Stomach smooth muscle (tissue), 2 donors: ENCODE measurements at regions not wholly inside any gene's neighbourhood (a gene's known extent, or its start where the extent isn't known, plus 50 kb on each side); places are given as distances from the start of the nearest gene placed in this dataset.

Experiments used
- H3K27ac ChIP-seq: one replicate; pipeline ENCODE4 v1.7.0; 2013; ENCODE audit warnings: mild to moderate bottlenecking, low read length, inconsistent platforms
- H3K27me3 ChIP-seq, 2 donors: one replicate each; pipeline ENCODE4 v1.7.0; 2013; ENCODE audit warnings: low read length in 2 of 2; ENCODE audit not compliant: insufficient read depth in 2 of 2, control insufficient read depth in 1 of 2
- H3K36me3 ChIP-seq, 2 donors: one replicate each; pipeline ENCODE4 v1.7.0; 2013; ENCODE audit warnings: low read length in 2 of 2; ENCODE audit not compliant: control insufficient read depth in 2 of 2, insufficient read depth in 2 of 2
- H3K4me1 ChIP-seq: one replicate; pipeline ENCODE4 v1.7.0; 2013; ENCODE audit warnings: low read length; ENCODE audit not compliant: control insufficient read depth, insufficient read depth
- H3K4me3 ChIP-seq, 2 donors: one replicate each; pipeline ENCODE4 v1.7.0; 2013; ENCODE audit warnings: low read length in 2 of 2
- H3K9ac ChIP-seq, 2 donors: one replicate each; pipeline ENCODE4 v1.7.0; 2013; ENCODE audit warnings: low read length in 2 of 2, mild to moderate bottlenecking in 1 of 2
- H3K9me3 ChIP-seq, 2 donors: one replicate each; pipeline ENCODE4 v1.7.0; 2013; ENCODE audit warnings: low read length in 2 of 2; ENCODE audit not compliant: control insufficient read depth in 2 of 2
- donor health status: healthy.
- donor health status: Pancreatic carcinoma.

DNA sequence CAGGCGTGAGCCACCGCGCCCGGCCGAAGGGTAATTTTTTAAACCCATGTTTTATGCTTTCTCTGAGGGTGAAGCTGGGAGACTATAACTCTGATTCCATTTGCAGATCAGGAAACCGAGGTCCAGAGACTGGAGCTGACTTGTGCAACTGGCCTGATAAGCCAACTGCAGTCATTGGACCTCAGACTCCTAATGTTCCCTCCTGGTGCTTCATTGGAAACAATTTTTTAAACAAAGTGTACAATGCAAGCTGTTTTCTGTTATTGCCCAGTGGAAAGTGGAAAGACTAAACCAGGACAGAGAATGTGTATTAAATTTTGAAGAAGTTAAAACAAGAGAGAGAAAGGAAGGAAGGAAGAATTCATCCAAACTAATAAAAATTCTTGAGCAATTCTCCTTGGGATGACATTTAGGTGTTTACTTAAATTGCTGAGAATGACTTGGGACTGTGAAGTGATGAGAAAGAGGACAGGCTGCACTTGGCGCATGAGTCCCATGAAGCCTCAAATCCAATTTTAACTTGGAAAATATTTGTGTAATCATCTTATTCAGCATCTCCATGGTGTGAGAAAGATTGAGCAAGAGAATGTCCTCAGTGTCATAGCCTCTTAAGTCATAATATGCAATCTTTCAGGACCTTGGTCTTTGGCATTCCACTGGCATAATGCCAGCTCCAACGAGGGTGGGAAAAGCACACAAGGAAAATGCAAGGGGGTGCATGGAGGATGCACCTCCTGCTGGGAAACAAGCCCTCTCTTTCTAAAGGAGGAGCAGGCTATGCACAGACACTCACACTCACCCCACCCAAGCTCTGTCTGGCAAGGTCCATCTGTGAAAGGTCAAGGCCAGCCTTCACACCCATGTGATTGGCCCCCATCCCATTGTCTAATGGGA lies 342.0 kb downstream of the SIPA1L2 start:
- H3K27me3 ChIP-seq: no peaks in the 10 kb centered on the region
- no peak overlapping the region for H3K27ac ChIP-seq
- H3K9me3 ChIP-seq: no peaks in the 10 kb centered on the region

DNA sequence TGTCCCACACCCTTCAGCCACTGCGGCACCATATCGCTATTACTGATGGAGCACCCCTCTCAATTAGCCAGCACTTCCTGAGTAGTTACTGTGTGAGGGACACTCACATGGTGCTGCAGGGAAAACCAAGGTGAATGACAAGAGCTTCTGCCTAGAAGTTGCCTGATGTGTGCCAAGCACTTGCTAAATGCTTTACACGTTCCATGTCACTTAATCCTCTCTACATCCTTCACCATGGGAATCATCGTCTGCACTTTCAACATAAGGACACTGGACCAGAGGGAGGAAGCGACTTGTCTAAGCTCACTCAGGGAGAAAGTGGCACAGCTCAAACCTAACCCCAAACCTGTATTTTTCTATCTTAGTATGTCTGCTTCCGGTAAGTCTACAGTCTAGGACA lies 344.8 kb downstream of the SIPA1L2 start:
- H3K9ac ChIP-seq: no peak overlapping the region
- no peak overlapping the region for H3K4me3 ChIP-seq
- H3K36me3 ChIP-seq: no peaks in the 10 kb centered on the region
- H3K9me3 ChIP-seq: no peaks in the 10 kb centered on the region
- no peaks in the 10 kb centered on the region for H3K4me1 ChIP-seq
- no peaks in the 10 kb centered on the region for H3K27me3 ChIP-seq
- H3K27ac ChIP-seq: no peak overlapping the region

More for the DNA sequence above, 342.0 kb downstream of the SIPA1L2 start:
- no peak overlapping the region for H3K4me3 ChIP-seq
- H3K9ac ChIP-seq: no peak overlapping the region
- H3K4me1 ChIP-seq: no peaks in the 10 kb centered on the region
- H3K36me3 ChIP-seq: no peaks in the 10 kb centered on the region

GRCh38 chr1:232283864-232284263 lies 346.1 kb downstream of the SIPA1L2 start:
- H3K4me3 ChIP-seq: no peak overlapping the region
- H3K36me3 ChIP-seq: no peaks in the 10 kb centered on the region
- no peak overlapping the region for H3K27ac ChIP-seq
- H3K27me3 ChIP-seq: no peaks in the 10 kb centered on the region
- H3K4me1 ChIP-seq: no peaks in the 10 kb centered on the region
- H3K9ac ChIP-seq: no peak overlapping the region
- H3K9me3 ChIP-seq: no peaks in the 10 kb centered on the region

DNA sequence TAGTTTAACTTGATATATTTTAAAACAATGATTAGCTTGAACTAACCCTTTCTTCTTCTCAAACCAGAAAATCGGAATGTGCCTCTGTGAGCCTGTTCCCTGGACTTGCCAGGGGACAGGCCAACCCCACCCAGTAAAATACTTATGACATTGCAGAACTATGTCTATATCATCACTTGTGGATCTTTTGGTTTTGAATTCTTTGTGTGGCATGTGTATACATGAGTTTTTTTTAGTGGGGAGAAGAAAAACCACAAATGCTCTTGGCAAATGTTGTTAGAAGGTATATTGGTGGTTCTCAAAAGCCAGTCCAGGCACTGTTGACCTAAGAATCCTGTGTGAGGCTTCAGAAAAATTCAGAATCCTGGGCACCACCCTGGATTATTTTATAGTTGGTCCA lies 347.4 kb downstream of the SIPA1L2 start:
- H3K36me3 ChIP-seq: no peaks in the 10 kb centered on the region
- H3K4me1 ChIP-seq: no peaks in the 10 kb centered on the region
- H3K4me3 ChIP-seq: no peak overlapping the region
- H3K9ac ChIP-seq: no peak overlapping the region
- H3K27ac ChIP-seq: no peak overlapping the region
- H3K27me3 ChIP-seq: no peaks in the 10 kb centered on the region
- no peaks in the 10 kb centered on the region for H3K9me3 ChIP-seq

GRCh38 chr1:232280910-232281309 lies 349.0 kb downstream of the SIPA1L2 start:
- Histone ChIP-seq H3K9me3 (no peaks in the 10 kb centered on the region), H3K4me3 (no peak overlapping the region), H3K4me1 (no peaks in the 10 kb centered on the region), H3K36me3 (no peaks in the 10 kb centered on the region), H3K9ac (no peak overlapping the region), H3K27ac (no peak overlapping the region), H3K27me3 (no peaks in the 10 kb centered on the region)

- H3K27ac ChIP-seq: no peak overlapping the region
- no peaks in the 10 kb centered on the region for H3K27me3 ChIP-seq
- no peak overlapping the region for H3K4me3 ChIP-seq
- H3K9ac ChIP-seq: no peak overlapping the region
- H3K36me3 ChIP-seq: no peaks in the 10 kb centered on the region
- no peaks in the 10 kb centered on the region for H3K4me1 ChIP-seq
- H3K9me3 ChIP-seq: no peaks in the 10 kb centered on the region
These were observed 350.0 kb downstream of the SIPA1L2 start for GRCh38 chr1:232279909-232280400.

DNA sequence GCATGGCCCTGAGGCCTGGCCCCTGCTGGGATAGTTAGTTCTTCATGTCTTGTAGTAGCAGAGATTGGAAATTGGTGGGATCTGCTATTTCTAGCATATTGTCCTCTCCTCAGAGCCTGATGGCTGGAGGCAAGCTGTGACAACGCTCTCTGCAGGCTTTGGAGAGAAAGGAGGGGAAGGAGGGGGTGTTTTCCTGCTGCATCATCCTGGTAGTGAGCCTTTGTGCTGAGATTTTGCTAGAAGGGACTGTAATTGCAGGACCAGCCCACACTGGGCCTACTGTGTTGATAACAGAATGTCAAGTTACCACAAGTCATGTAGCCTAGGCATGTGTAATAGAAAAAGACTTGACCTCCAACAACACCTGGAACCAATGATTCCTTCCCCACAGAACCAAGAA lies 351.0 kb downstream of the SIPA1L2 start:
- no peaks in the 10 kb centered on the region for H3K9me3 ChIP-seq
- H3K4me1 ChIP-seq: no peaks in the 10 kb centered on the region
- H3K27me3 ChIP-seq: no peaks in the 10 kb centered on the region
- H3K4me3 ChIP-seq: no peak overlapping the region
- H3K27ac ChIP-seq: no peak overlapping the region
- H3K36me3 ChIP-seq: no peaks in the 10 kb centered on the region
- no peak overlapping the region for H3K9ac ChIP-seq

DNA sequence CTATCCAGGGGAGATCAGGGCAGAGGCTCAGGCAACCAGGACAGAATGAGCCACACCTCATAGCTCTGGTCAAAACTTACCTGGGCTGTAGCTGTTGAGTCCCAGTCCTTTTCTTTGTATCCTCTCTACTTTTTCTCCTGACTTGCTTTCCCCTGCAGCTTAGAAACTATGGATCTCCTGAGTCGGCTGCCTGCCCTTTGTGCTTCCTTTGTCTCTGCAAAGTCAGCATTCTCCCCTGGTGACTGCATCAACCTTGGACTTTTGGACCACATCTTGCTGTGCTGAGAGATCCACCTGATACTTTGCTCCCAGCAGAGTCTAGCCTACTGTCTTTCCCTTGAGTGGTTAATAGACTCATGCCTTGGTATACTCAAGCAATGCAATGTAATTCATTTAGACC lies 353.3 kb downstream of the SIPA1L2 start:
- no peaks in the 10 kb centered on the region for H3K4me1 ChIP-seq
- H3K27ac ChIP-seq: no peak overlapping the region
- no peaks in the 10 kb centered on the region for H3K27me3 ChIP-seq
- no peaks in the 10 kb centered on the region for H3K36me3 ChIP-seq
- H3K4me3 ChIP-seq: no peak overlapping the region
- no peak overlapping the region for H3K9ac ChIP-seq
- H3K9me3 ChIP-seq: no peaks in the 10 kb centered on the region

- no peaks in the 10 kb centered on the region for H3K36me3 ChIP-seq
- H3K4me1 ChIP-seq: no peaks in the 10 kb centered on the region
- no peak overlapping the region for H3K9ac ChIP-seq
- no peaks in the 10 kb centered on the region for H3K9me3 ChIP-seq
- no peak overlapping the region for H3K4me3 ChIP-seq
- no peak overlapping the region for H3K27ac ChIP-seq
- no peaks in the 10 kb centered on the region for H3K27me3 ChIP-seq
These were observed 354.8 kb downstream of the SIPA1L2 start for GRCh38 chr1:232274999-232275710.

DNA sequence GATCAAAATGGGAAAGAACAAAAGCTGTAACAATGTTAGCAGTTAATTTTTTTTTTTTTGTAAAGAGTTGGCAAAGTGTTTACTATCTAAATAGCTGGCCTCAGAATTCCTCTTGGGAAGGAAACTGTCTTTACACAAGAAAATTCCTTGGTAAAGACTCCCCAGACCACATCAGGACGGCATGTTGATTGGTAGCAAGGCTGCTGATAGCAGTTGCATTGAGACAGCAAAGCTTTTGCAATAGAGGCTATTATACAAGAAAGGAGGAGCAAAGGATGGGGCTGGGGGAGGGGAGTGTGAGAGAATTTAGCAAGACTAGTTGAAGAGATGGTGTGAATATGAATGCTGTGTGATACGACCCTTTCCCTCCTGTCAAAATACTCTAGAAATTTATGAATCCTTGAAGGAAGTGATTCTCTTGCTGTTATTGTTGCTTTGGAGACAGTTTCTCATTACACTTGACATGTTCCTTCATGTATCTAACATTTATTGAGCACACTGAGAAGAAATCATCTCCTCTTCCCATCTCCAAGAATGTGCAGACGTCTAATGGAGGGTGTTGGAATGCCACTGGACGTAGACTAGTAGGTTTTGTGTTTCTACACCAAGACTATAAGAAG lies 355.6 kb downstream of the SIPA1L2 start:
- Histone ChIP-seq H3K4me1 (no peaks in the 10 kb centered on the region), H3K27ac (no peak overlapping the region), H3K9ac (no peak overlapping the region), H3K4me3 (no peak overlapping the region), H3K27me3 (no peaks in the 10 kb centered on the region), H3K9me3 (no peaks in the 10 kb centered on the region), H3K36me3 (no peaks in the 10 kb centered on the region)
